HEK293T (cell line): ENCODE measurements at regions not wholly inside any gene's neighbourhood (a gene's known extent, or its start where the extent isn't known, plus 50 kb on each side); places are given as distances from the start of the nearest gene placed in this dataset.

Experiments
- ARNT ChIP-seq: fragments of 450-650 bp; IDR thresholded peaks from 2 replicates; pipeline ENCODE4 v1.6.1; 2017; ENCODE audit warnings: mild to moderate bottlenecking
- BHLHE40 ChIP-seq: fragments of 450-650 bp; IDR thresholded peaks from 2 replicates; pipeline ENCODE4 v1.6.1; 2016; ENCODE audit warnings: mild to moderate bottlenecking, moderate library complexity, borderline replicate concordance
- ELF4 ChIP-seq: fragments of 450-650 bp; IDR thresholded peaks from 2 replicates; pipeline ENCODE4 v1.6.1; 2017; ENCODE audit warnings: antibody characterized with exemption
- FOXK2 ChIP-seq: fragments of 450-650 bp; IDR thresholded peaks from 2 replicates; pipeline ENCODE4 v1.6.1; 2016; ENCODE audit warnings: mild to moderate bottlenecking
- FOXM1 ChIP-seq: fragments of 450-650 bp; IDR thresholded peaks from 2 replicates; pipeline ENCODE4 v1.6.1; 2017; ENCODE audit warnings: mild to moderate bottlenecking, borderline replicate concordance
- HDGF ChIP-seq: fragments of 450-650 bp; IDR thresholded peaks from 2 replicates; pipeline ENCODE4 v1.6.1; 2017; ENCODE audit warnings: antibody characterized with exemption, borderline replicate concordance
- LEF1 ChIP-seq: fragments of 450-650 bp; IDR thresholded peaks from 2 replicates; pipeline ENCODE4 v1.6.1; 2017; ENCODE audit warnings: mild to moderate bottlenecking, borderline replicate concordance
- NFRKB ChIP-seq: fragments of 450-650 bp; IDR thresholded peaks from 2 replicates; pipeline ENCODE4 v1.6.1; 2016; ENCODE audit warnings: mild to moderate bottlenecking, moderate library complexity
- PKNOX1 ChIP-seq: fragments of 450-650 bp; IDR thresholded peaks from 2 replicates; pipeline ENCODE4 v1.6.1; 2016
- SP1 ChIP-seq: fragments of 450-650 bp; IDR thresholded peaks from 2 replicates; pipeline ENCODE4 v1.6.1; 2017
- SUZ12 ChIP-seq: fragments of 450-650 bp; IDR thresholded peaks from 2 replicates; pipeline ENCODE4 v1.6.1; 2016; ENCODE audit warnings: mild to moderate bottlenecking
- TARDBP ChIP-seq: fragments of 450-650 bp; IDR thresholded peaks from 2 replicates; pipeline ENCODE4 v1.6.1; 2016

- TF ChIP-seq TARDBP (no peak), SP1 (no peak), HDGF (no peak), ELF4 (no peak), FOXM1 (no peak), NFRKB (no peak), PKNOX1 (no peak), LEF1 (no peak), ARNT (no peak), SUZ12 (no peak), FOXK2 (no peak), BHLHE40 (no peak)
Measured at GRCh38 chr22:45084400-45084920, 74.7 kb upstream of the PHF21B start.
